OCI-LY1 (cell line): ENCODE measurements at regions not wholly inside any gene's neighbourhood (a gene's known extent, or its start where the extent isn't known, plus 50 kb on each side); places are given as distances from the start of the nearest gene placed in this dataset.

Experiments used
- CTCF ChIP-seq: fragments of 200-600 bp; sonication (generic), shearing (Covaris generic); IDR thresholded peaks from 2 replicates; pipeline ENCODE4 v1.5.1; 2017; ENCODE audit warnings: mild to moderate bottlenecking, antibody characterized with exemption, low read length, moderate library complexity, mixed read lengths
- EZH2 ChIP-seq: fragments of 200-600 bp; sonication (generic), shearing (Covaris generic); IDR thresholded peaks from 2 replicates; pipeline ENCODE4 v1.8.0; 2017; ENCODE audit warnings: borderline replicate concordance, mixed run types, mild to moderate bottlenecking, antibody characterized with exemption, low read length, moderate library complexity, mixed read lengths

DNA sequence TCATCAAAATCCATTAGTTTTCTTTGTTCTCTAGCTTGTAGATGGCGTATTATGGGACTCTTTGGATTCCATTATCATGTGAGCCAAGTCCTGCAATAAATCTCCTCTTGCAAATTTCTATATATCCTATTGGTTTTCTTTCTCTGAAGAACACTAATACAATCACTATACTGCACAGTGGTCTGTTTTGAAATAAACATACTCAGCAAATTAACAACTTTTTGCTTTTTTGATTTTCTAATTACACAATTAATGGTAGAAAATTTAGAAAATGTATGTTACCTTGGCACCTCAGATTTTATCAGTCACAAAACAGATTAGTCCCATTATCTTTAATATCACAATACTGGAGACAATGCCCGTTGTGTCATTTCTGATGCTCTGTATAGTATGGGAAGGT is 513.2 kb upstream of the MIS18BP1 start:
- TF ChIP-seq CTCF (no peak), EZH2 (no peak)
